HL-60/S4 treated with retinoic acid at 250 ng/mL for 4 days and 3 days (cell line): ENCODE measurements at regions not wholly inside any gene's neighbourhood (a gene's known extent, or its start where the extent isn't known, plus 50 kb on each side); places are given as distances from the start of the nearest gene placed in this dataset.
"Not testable (repeated sequence)": the region's sequence is repeated elsewhere in the genome, so short reads cannot be mapped to it uniquely, and the experiment has no call there.

Experiments used
- in situ Hi-C: fragments of 300-500 bp; cut with MboI; formaldehyde crosslinking; loops from 2 replicates; pipeline ENCODE4 v1.7.0; 2022; ENCODE audit warnings: low sequenced_read_pairs

- in situ Hi-C loops = not testable (repeated sequence)
These were observed 235.3 kb downstream of the BCL2L11 start for GRCh38 chr2:111355823-111356511.

- in situ Hi-C loops = not testable (repeated sequence)
These were observed 235.9 kb downstream of the BCL2L11 start for GRCh38 chr2:111356512-111357031.

- in situ Hi-C loops = not testable (repeated sequence)
These were observed 245.4 kb downstream of the BCL2L11 start for GRCh38 chr2:111365986-111366640.

GRCh38 chr2:111366641-111367029 is 245.9 kb downstream of the BCL2L11 start:
- in situ Hi-C loops = not testable (repeated sequence)

- in situ Hi-C loops = not testable (repeated sequence)
These were observed 246.4 kb downstream of the BCL2L11 start for GRCh38 chr2:111367080-111367479.

- in situ Hi-C loops = not testable (repeated sequence)
These were observed 247.2 kb downstream of the BCL2L11 start for GRCh38 chr2:111367871-111368270.

- in situ Hi-C loops = not testable (repeated sequence)
These were observed 247.6 kb downstream of the BCL2L11 start for GRCh38 chr2:111368288-111368687.

- in situ Hi-C loops = not testable (repeated sequence)
These were observed 252.3 kb downstream of the BCL2L11 start for GRCh38 chr2:111373060-111373459.

GRCh38 chr2:111373989-111374388 is 253.3 kb downstream of the BCL2L11 start:
- in situ Hi-C loops = not testable (repeated sequence)

GRCh38 chr2:111374734-111375133 is 254.0 kb downstream of the BCL2L11 start:
- in situ Hi-C loops = not testable (repeated sequence)

- in situ Hi-C loops = not testable (repeated sequence)
These were observed 254.7 kb downstream of the BCL2L11 start for GRCh38 chr2:111375320-111375883.

- in situ Hi-C loops = not testable (repeated sequence)
These were observed 255.7 kb downstream of the BCL2L11 start for GRCh38 chr2:111376272-111376970.

- in situ Hi-C loops = not testable (repeated sequence)
These were observed 256.2 kb downstream of the BCL2L11 start for GRCh38 chr2:111376971-111377352.

- in situ Hi-C loops = not testable (repeated sequence)
These were observed 256.8 kb downstream of the BCL2L11 start for GRCh38 chr2:111377386-111377959.

- in situ Hi-C loops = not testable (repeated sequence)
These were observed 257.6 kb downstream of the BCL2L11 start for GRCh38 chr2:111378348-111378747.

GRCh38 chr2:111380733-111381439 is 260.2 kb downstream of the BCL2L11 start:
- in situ Hi-C loops = not testable (repeated sequence)

- in situ Hi-C loops = not testable (repeated sequence)
These were observed 261.0 kb downstream of the BCL2L11 start for GRCh38 chr2:111381530-111382306.

GRCh38 chr2:111382507-111382906 is 261.8 kb downstream of the BCL2L11 start:
- in situ Hi-C loops = not testable (repeated sequence)

GRCh38 chr2:111383311-111383710 is 262.6 kb downstream of the BCL2L11 start:
- in situ Hi-C loops = not testable (repeated sequence)
